GM23338 (cell line): ENCODE measurements at regions not wholly inside any gene's neighbourhood (a gene's known extent, or its start where the extent isn't known, plus 50 kb on each side); places are given as distances from the start of the nearest gene placed in this dataset.

Experiments
- ATAC-seq: fragments of 200-7000 bp; cut with Tn5 transposase; 3 replicates; pipeline ENCODE4 v1.9.1; 2020
- DNase-seq: peaks from one replicate; pipeline ENCODE4 v3.0.0-alpha.2; 2015; ENCODE audit warnings: low spot score
- H2AFZ ChIP-seq: fragments of 200-600 bp; sonication (generic); 2 replicates; pipeline ENCODE4 v1.8.0; 2016; ENCODE audit warnings: antibody characterized with exemption, mild to moderate bottlenecking, moderate library complexity
- H3F3A ChIP-seq: fragments of 200-600 bp; sonication (generic); replicated peaks from 2 replicates; pipeline ENCODE4 v1.8.0; 2017; ENCODE audit warnings: antibody characterized with exemption, mixed run types, low read depth
- H3K27ac ChIP-seq: fragments of 200-600 bp; sonication (generic); 2 replicates; pipeline ENCODE4 v1.6.1; 2016; ENCODE audit warnings: low read depth
- H3K27me3 ChIP-seq: fragments of 200-600 bp; sonication (generic); 2 replicates; pipeline ENCODE4 v1.8.0; 2016; ENCODE audit warnings: mild to moderate bottlenecking, mixed run types, moderate library complexity; ENCODE audit not compliant: insufficient read depth
- H3K36me3 ChIP-seq: fragments of 200-600 bp; sonication (generic); 2 replicates; pipeline ENCODE4 v1.8.0; 2016; ENCODE audit warnings: mild to moderate bottlenecking; ENCODE audit not compliant: insufficient read depth
- H3K4me1 ChIP-seq: fragments of 200-600 bp; sonication (generic); 2 replicates; pipeline ENCODE4 v1.8.0; 2016; ENCODE audit warnings: mild to moderate bottlenecking, moderate library complexity; ENCODE audit not compliant: insufficient read depth
- H3K4me2 ChIP-seq: fragments of 200-600 bp; sonication (generic); 2 replicates; pipeline ENCODE4 v1.7.1; 2017; ENCODE audit warnings: mixed run types
- H3K4me3 ChIP-seq: fragments of 200-600 bp; sonication (generic); 2 replicates; pipeline ENCODE4 v1.6.1; 2016; ENCODE audit warnings: mixed run types
- H3K79me2 ChIP-seq: fragments of 200-600 bp; sonication (generic); replicated peaks from 2 replicates; pipeline ENCODE4 v1.8.0; 2017; ENCODE audit warnings: mild to moderate bottlenecking; ENCODE audit not compliant: insufficient read depth
- H3K9me2 ChIP-seq: fragments of 200-600 bp; sonication (generic); 2 replicates; pipeline ENCODE4 v1.8.0; 2017; ENCODE audit not compliant: insufficient read depth
- H4K20me1 ChIP-seq: fragments of 200-600 bp; sonication (generic); replicated peaks from 2 replicates; pipeline ENCODE4 v1.8.0; 2017; ENCODE audit warnings: mild to moderate bottlenecking; ENCODE audit not compliant: insufficient read depth
- H3K27ac Mint-ChIP-seq: 2 replicates; pipeline ENCODE4 v1.8.0; 2020; ENCODE audit warnings: inconsistent platforms, mild to moderate bottlenecking, moderate library complexity, mixed read lengths
- H3K27me3 Mint-ChIP-seq: 3 replicates; pipeline ENCODE4 v1.8.0; 2022; ENCODE audit warnings: low read depth, mild to moderate bottlenecking, moderate library complexity, mixed read lengths, inconsistent platforms; ENCODE audit not compliant: insufficient read depth, poor library complexity
- H3K36me3 Mint-ChIP-seq: 3 replicates; pipeline ENCODE4 v1.8.0; 2021; ENCODE audit warnings: low read depth, mild to moderate bottlenecking, inconsistent platforms, moderate library complexity, mixed read lengths
- H3K4me1 Mint-ChIP-seq: 3 replicates; pipeline ENCODE4 v1.8.0; 2020; ENCODE audit warnings: mild to moderate bottlenecking, inconsistent platforms, mixed read lengths
- H3K4me3 Mint-ChIP-seq: 3 replicates; pipeline ENCODE4 v1.8.0; 2021; ENCODE audit warnings: moderate library complexity, mild to moderate bottlenecking, inconsistent platforms, mixed read lengths
- H3K9me3 Mint-ChIP-seq: 3 replicates; pipeline ENCODE4 v1.8.0; 2020; ENCODE audit warnings: moderate library complexity, mild to moderate bottlenecking, inconsistent platforms, mixed read lengths
- CREB1 ChIP-seq: fragments of 250-450 bp; sonication (Bioruptor Pico); IDR thresholded peaks from 2 replicates; pipeline ENCODE4 v1.5.0; 2020; ENCODE audit warnings: low read depth, mild to moderate bottlenecking, moderate library complexity
- EZH2 ChIP-seq: fragments of 200-600 bp; sonication (generic); IDR thresholded peaks from one replicate; pipeline ENCODE4 v1.8.0; 2017; ENCODE audit warnings: antibody characterized with exemption, mild to moderate bottlenecking, low read depth; ENCODE audit not compliant: unreplicated experiment
- EZH2phosphoT487 ChIP-seq: fragments of 200-600 bp; sonication (generic); IDR thresholded peaks from one replicate; pipeline ENCODE4 v1.8.1; 2018; ENCODE audit warnings: antibody characterized with exemption; ENCODE audit not compliant: unreplicated experiment
- JUNB ChIP-seq: IDR thresholded peaks from one replicate; pipeline ENCODE4 v1.6.1; 2016; ENCODE audit warnings: antibody characterized with exemption; ENCODE audit not compliant: unreplicated experiment
- NANOG ChIP-seq: IDR thresholded peaks from 2 replicates; pipeline ENCODE4 v1.6.1; 2016; ENCODE audit warnings: antibody characterized with exemption, borderline replicate concordance
- POLR2AphosphoS5 ChIP-seq: IDR thresholded peaks from 2 replicates; pipeline ENCODE4 v1.6.1; 2016; ENCODE audit warnings: antibody characterized with exemption, low read depth
- STAT1 ChIP-seq: IDR thresholded peaks from one replicate; pipeline ENCODE4 v1.6.1; 2016; ENCODE audit warnings: antibody characterized with exemption; ENCODE audit not compliant: unreplicated experiment
- ZNF114 ChIP-seq: fragments of 250-450 bp; sonication (Bioruptor Pico); IDR thresholded peaks from 2 replicates; pipeline ENCODE4 v1.5.0; 2020; ENCODE audit warnings: mild to moderate bottlenecking, moderate library complexity
- ZNF331 ChIP-seq: fragments of 250-450 bp; sonication (Bioruptor Pico); IDR thresholded peaks from 2 replicates; pipeline ENCODE4 v1.5.0; 2020; ENCODE audit warnings: low read depth, mild to moderate bottlenecking, moderate library complexity
- TF ChIP-seq, protein P1 (sequence below): IDR thresholded peaks from one replicate; pipeline ENCODE4 v1.6.1; 2018; ENCODE audit warnings: antibody characterized with exemption; ENCODE audit not compliant: unreplicated experiment
- TF ChIP-seq, protein P2 (sequence below), 2 experiments: fragments of 200-600 bp in 1 of 2; sonication (generic) in 1 of 2; conservative IDR thresholded peaks; 2 replicates each; pipeline versions ENCODE4 v1.5.1 to v1.6.1; 2016 to 2017; ENCODE audit warnings: antibody characterized with exemption in 2 of 2, low read depth in 2 of 2, mild to moderate bottlenecking in 2 of 2, moderate library complexity in 1 of 2
- TF ChIP-seq, protein P3 (sequence below): IDR thresholded peaks from 2 replicates; pipeline ENCODE4 v1.6.1; 2016; ENCODE audit warnings: antibody characterized with exemption
- TF ChIP-seq, protein P4 (sequence below): fragments of 250-450 bp; sonication (Bioruptor Pico); IDR thresholded peaks from 2 replicates; pipeline ENCODE4 v1.5.0; 2020; ENCODE audit warnings: mild to moderate bottlenecking, moderate library complexity

DNA sequence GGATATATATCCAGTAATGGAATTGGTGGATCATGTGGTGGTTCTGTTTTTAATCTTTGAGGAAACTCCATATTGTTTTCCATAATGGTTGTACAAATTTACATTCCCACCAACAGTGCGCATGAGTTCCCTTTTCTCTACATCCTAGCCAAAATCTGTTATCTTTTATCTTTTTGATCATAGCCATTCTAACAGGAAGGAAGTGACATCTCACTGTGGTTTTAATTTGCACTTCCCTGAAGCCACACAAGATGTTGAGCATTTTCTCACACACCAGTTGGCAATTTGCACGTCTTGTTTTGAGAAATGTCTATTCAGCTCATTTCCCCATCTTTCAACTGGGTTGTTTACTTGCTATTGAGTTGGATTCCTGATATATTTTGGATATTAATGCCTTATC, 194.9 kb downstream of the CBLL2 start:
- H2AFZ ChIP-seq: no peak overlapping the region
- H3K9me2 ChIP-seq: no peaks in the 10 kb centered on the region
- H3F3A ChIP-seq: no peaks in the 10 kb centered on the region
- no peak overlapping the region for H3K27ac ChIP-seq
- Mint-ChIP-seq H3K4me1 (peaks cover 4% of the 10 kb centered on the region; the same call in 2 of the 3 replicates), H3K27me3 (no peaks in the 10 kb centered on the region), H3K9me3 (no peaks in the 10 kb centered on the region), H3K4me3 (no peak overlapping the region), H3K27ac (no peak overlapping the region), H3K36me3 (no peaks in the 10 kb centered on the region)
- no peaks in the 10 kb centered on the region for H3K79me2 ChIP-seq
- no peaks in the 10 kb centered on the region for H3K36me3 ChIP-seq
- H3K4me2 ChIP-seq: no peak overlapping the region
- DNase-seq (no peak), ATAC-seq (no peak)
- no peak for TF ChIP-seq ZNF331 (CRISPR knock-in tag)
- TF ChIP-seq, protein P1, sequence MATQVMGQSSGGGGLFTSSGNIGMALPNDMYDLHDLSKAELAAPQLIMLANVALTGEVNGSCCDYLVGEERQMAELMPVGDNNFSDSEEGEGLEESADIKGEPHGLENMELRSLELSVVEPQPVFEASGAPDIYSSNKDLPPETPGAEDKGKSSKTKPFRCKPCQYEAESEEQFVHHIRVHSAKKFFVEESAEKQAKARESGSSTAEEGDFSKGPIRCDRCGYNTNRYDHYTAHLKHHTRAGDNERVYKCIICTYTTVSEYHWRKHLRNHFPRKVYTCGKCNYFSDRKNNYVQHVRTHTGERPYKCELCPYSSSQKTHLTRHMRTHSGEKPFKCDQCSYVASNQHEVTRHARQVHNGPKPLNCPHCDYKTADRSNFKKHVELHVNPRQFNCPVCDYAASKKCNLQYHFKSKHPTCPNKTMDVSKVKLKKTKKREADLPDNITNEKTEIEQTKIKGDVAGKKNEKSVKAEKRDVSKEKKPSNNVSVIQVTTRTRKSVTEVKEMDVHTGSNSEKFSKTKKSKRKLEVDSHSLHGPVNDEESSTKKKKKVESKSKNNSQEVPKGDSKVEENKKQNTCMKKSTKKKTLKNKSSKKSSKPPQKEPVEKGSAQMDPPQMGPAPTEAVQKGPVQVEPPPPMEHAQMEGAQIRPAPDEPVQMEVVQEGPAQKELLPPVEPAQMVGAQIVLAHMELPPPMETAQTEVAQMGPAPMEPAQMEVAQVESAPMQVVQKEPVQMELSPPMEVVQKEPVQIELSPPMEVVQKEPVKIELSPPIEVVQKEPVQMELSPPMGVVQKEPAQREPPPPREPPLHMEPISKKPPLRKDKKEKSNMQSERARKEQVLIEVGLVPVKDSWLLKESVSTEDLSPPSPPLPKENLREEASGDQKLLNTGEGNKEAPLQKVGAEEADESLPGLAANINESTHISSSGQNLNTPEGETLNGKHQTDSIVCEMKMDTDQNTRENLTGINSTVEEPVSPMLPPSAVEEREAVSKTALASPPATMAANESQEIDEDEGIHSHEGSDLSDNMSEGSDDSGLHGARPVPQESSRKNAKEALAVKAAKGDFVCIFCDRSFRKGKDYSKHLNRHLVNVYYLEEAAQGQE: no peak
- TF ChIP-seq CREB1 (CRISPR knock-in tag): no peak
- TF ChIP-seq, protein P2, sequence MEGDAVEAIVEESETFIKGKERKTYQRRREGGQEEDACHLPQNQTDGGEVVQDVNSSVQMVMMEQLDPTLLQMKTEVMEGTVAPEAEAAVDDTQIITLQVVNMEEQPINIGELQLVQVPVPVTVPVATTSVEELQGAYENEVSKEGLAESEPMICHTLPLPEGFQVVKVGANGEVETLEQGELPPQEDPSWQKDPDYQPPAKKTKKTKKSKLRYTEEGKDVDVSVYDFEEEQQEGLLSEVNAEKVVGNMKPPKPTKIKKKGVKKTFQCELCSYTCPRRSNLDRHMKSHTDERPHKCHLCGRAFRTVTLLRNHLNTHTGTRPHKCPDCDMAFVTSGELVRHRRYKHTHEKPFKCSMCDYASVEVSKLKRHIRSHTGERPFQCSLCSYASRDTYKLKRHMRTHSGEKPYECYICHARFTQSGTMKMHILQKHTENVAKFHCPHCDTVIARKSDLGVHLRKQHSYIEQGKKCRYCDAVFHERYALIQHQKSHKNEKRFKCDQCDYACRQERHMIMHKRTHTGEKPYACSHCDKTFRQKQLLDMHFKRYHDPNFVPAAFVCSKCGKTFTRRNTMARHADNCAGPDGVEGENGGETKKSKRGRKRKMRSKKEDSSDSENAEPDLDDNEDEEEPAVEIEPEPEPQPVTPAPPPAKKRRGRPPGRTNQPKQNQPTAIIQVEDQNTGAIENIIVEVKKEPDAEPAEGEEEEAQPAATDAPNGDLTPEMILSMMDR (conservative IDR thresholded peaks at IDR 0.05; ENCODE audit: low read depth in 2 of 2): no peak
- no peak for TF ChIP-seq POLR2AphosphoS5
- no peak for TF ChIP-seq STAT1
- TF ChIP-seq, protein P3, sequence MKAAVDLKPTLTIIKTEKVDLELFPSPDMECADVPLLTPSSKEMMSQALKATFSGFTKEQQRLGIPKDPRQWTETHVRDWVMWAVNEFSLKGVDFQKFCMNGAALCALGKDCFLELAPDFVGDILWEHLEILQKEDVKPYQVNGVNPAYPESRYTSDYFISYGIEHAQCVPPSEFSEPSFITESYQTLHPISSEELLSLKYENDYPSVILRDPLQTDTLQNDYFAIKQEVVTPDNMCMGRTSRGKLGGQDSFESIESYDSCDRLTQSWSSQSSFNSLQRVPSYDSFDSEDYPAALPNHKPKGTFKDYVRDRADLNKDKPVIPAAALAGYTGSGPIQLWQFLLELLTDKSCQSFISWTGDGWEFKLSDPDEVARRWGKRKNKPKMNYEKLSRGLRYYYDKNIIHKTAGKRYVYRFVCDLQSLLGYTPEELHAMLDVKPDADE: no peak
- TF ChIP-seq, protein P4, sequence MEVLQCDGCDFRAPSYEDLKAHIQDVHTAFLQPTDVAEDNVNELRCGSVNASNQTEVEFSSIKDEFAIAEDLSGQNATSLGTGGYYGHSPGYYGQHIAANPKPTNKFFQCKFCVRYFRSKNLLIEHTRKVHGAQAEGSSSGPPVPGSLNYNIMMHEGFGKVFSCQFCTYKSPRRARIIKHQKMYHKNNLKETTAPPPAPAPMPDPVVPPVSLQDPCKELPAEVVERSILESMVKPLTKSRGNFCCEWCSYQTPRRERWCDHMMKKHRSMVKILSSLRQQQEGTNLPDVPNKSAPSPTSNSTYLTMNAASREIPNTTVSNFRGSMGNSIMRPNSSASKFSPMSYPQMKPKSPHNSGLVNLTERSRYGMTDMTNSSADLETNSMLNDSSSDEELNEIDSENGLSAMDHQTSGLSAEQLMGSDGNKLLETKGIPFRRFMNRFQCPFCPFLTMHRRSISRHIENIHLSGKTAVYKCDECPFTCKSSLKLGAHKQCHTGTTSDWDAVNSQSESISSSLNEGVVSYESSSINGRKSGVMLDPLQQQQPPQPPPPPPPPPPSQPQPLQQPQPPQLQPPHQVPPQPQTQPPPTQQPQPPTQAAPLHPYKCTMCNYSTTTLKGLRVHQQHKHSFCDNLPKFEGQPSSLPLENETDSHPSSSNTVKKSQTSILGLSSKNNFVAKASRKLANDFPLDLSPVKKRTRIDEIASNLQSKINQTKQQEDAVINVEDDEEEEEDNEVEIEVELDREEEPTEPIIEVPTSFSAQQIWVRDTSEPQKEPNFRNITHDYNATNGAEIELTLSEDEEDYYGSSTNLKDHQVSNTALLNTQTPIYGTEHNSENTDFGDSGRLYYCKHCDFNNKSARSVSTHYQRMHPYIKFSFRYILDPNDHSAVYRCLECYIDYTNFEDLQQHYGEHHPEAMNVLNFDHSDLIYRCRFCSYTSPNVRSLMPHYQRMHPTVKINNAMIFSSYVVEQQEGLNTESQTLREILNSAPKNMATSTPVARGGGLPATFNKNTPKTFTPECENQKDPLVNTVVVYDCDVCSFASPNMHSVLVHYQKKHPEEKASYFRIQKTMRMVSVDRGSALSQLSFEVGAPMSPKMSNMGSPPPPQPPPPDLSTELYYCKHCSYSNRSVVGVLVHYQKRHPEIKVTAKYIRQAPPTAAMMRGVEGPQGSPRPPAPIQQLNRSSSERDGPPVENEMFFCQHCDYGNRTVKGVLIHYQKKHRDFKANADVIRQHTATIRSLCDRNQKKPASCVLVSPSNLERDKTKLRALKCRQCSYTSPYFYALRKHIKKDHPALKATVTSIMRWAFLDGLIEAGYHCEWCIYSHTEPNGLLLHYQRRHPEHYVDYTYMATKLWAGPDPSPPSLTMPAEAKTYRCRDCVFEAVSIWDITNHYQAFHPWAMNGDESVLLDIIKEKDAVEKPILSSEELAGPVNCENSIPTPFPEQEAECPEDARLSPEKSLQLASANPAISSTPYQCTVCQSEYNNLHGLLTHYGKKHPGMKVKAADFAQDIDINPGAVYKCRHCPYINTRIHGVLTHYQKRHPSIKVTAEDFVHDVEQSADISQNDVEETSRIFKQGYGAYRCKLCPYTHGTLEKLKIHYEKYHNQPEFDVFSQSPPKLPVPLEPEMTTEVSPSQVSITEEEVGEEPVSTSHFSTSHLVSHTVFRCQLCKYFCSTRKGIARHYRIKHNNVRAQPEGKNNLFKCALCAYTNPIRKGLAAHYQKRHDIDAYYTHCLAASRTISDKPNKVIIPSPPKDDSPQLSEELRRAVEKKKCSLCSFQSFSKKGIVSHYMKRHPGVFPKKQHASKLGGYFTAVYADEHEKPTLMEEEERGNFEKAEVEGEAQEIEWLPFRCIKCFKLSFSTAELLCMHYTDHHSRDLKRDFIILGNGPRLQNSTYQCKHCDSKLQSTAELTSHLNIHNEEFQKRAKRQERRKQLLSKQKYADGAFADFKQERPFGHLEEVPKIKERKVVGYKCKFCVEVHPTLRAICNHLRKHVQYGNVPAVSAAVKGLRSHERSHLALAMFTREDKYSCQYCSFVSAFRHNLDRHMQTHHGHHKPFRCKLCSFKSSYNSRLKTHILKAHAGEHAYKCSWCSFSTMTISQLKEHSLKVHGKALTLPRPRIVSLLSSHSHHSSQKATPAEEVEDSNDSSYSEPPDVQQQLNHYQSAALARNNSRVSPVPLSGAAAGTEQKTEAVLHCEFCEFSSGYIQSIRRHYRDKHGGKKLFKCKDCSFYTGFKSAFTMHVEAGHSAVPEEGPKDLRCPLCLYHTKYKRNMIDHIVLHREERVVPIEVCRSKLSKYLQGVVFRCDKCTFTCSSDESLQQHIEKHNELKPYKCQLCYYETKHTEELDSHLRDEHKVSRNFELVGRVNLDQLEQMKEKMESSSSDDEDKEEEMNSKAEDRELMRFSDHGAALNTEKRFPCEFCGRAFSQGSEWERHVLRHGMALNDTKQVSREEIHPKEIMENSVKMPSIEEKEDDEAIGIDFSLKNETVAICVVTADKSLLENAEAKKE (CRISPR knock-in tag): no peak
- TF ChIP-seq EZH2phosphoT487: no peak
- no peak for TF ChIP-seq ZNF114 (CRISPR knock-in tag)
- no peak for TF ChIP-seq JUNB
- no peak for TF ChIP-seq EZH2
- no peak for TF ChIP-seq NANOG
- H3K4me1 ChIP-seq: no peaks in the 10 kb centered on the region
- no peaks in the 10 kb centered on the region for H4K20me1 ChIP-seq
- no peak overlapping the region for H3K4me3 ChIP-seq
- no peaks in the 10 kb centered on the region for H3K27me3 ChIP-seq
